ENCODE measurements at regions not wholly inside any gene's neighbourhood (a gene's known extent, or its start where the extent isn't known, plus 50 kb on each side); places are given as distances from the start of the nearest gene placed in this dataset.

DNA sequence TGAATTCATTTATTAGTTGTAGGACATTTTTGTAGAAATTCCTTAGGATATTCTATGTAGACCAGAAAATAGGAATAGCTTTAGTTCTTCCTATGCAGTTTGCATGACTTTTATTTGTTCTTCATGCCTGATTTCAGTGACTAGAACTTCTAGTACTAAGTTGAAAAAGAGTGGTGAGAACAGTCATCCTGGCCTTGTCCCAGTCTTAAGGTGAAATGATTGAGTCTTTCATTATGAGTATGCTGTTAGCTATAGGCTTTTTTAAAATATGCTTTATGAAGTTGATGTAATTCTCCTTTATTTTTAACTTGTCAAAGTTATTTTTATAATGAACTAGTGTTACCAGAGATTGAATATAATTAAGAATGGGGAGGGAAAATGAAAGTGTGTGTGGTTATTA, 690.1 kb upstream of the KLHL1 start:
- TF ChIP-seq, protein P1, sequence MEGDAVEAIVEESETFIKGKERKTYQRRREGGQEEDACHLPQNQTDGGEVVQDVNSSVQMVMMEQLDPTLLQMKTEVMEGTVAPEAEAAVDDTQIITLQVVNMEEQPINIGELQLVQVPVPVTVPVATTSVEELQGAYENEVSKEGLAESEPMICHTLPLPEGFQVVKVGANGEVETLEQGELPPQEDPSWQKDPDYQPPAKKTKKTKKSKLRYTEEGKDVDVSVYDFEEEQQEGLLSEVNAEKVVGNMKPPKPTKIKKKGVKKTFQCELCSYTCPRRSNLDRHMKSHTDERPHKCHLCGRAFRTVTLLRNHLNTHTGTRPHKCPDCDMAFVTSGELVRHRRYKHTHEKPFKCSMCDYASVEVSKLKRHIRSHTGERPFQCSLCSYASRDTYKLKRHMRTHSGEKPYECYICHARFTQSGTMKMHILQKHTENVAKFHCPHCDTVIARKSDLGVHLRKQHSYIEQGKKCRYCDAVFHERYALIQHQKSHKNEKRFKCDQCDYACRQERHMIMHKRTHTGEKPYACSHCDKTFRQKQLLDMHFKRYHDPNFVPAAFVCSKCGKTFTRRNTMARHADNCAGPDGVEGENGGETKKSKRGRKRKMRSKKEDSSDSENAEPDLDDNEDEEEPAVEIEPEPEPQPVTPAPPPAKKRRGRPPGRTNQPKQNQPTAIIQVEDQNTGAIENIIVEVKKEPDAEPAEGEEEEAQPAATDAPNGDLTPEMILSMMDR (IDR thresholded peaks at IDR 0.05), result no peak
- Histone ChIP-seq H3K4me3 (no peak overlapping the region), H3K4me1 (no peaks in the 10 kb centered on the region), H3K36me3 (no peaks in the 10 kb centered on the region), H3K9me3 (no peaks in the 10 kb centered on the region), H3K27ac (no peak overlapping the region), H3K27me3 (no peaks in the 10 kb centered on the region)
- ATAC-seq (no peak), DNase-seq (no peak)
- intact Hi-C loops (cut with DNase I), result no loop called here

DNA sequence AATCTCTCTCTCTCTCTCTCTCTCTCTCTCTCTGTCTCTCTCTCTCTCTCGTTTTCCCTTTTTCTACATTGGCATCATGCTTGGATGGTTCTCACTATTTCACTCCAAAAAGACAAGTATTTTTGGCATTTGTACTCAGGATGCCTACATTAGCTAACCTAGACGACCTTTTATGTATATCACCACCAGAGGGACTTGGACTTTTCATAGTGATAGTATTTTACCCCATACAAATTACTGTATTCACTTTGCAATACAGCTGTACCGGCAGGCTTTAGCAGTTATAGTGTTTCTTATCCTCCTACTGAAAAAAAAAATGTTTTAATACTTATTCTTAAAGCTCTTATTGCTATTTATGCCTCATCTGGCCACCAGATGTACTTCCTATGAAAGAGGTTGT, 687.2 kb upstream of the KLHL1 start:
- TF ChIP-seq, protein P1 (IDR thresholded peaks at IDR 0.05), result no peak
- H3K4me1 ChIP-seq, result no peaks in the 10 kb centered on the region
- 45 to 52% methylated on average over 3 of the region's 3 CpGs for WGBS, 2 donors
- DNase-seq (no peak), ATAC-seq (no peak)
- no peak overlapping the region for H3K27ac ChIP-seq
- intact Hi-C loops (cut with DNase I), result no loop called here
- no peaks in the 10 kb centered on the region for H3K27me3 ChIP-seq
- H3K36me3 ChIP-seq, result no peaks in the 10 kb centered on the region
- H3K9me3 ChIP-seq, result no peaks in the 10 kb centered on the region
- H3K4me3 ChIP-seq, result no peak overlapping the region

DNA sequence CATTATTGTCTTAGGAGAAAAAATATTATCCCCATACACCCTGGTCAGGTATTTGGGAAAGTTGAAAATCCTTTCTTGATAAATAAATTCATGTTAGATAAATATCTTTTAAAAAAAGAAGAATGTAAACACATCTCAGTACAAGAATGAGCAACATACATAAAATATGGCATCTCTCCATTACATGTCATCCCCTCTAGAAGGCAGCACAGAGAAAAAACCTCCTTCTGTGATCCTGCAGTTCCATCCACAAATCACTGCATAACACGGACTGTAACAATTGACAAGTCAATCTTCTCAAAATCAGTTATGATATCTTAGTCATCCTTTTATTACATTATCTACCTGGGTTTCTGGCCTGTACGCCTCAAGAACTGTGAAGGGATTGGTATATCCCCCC, 683.9 kb upstream of the KLHL1 start:
- no peak for DNase-seq
- TF ChIP-seq, protein P1 (IDR thresholded peaks at IDR 0.05), result no peak
- no peaks in the 10 kb centered on the region for H3K9me3 ChIP-seq
- H3K27me3 ChIP-seq, result no peaks in the 10 kb centered on the region
- no peaks in the 10 kb centered on the region for H3K36me3 ChIP-seq
- ATAC-seq, result no peak
- H3K27ac ChIP-seq, result no peak overlapping the region
- H3K4me3 ChIP-seq, result no peak overlapping the region
- intact Hi-C loops (cut with DNase I), result no loop called here
- 79 to 83% methylated on average over 2 of the region's 2 CpGs for WGBS, 2 donors
- H3K4me1 ChIP-seq, result no peaks in the 10 kb centered on the region

DNA sequence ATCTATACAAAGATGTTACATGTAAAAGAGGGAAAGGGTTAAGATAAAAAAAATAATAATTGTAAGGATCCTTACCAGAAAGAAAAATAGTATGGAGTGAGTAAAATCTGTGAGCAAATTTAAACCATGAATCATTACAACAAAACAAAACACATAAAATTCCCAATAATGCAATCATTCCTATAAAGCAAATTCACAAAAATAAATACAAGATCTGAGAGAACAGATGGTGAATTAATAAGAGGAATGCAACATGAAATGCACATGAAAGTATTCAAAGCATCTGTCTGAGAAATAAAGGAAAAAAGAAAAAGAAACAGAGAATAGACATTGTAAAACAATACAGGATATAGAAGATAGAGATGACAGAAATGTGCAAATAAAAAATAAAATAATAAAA, 681.5 kb upstream of the KLHL1 start:
- TF ChIP-seq, protein P1 (IDR thresholded peaks at IDR 0.05), result no peak
- H3K4me3 ChIP-seq, result no peak overlapping the region
- H3K27ac ChIP-seq, result no peak overlapping the region
- DNase-seq (no peak), ATAC-seq (no peak)
- intact Hi-C loops (cut with DNase I), result no loop called here
- H3K4me1 ChIP-seq, result no peaks in the 10 kb centered on the region
- no peaks in the 10 kb centered on the region for H3K36me3 ChIP-seq
- no peaks in the 10 kb centered on the region for H3K9me3 ChIP-seq
- H3K27me3 ChIP-seq, result no peaks in the 10 kb centered on the region

DNA sequence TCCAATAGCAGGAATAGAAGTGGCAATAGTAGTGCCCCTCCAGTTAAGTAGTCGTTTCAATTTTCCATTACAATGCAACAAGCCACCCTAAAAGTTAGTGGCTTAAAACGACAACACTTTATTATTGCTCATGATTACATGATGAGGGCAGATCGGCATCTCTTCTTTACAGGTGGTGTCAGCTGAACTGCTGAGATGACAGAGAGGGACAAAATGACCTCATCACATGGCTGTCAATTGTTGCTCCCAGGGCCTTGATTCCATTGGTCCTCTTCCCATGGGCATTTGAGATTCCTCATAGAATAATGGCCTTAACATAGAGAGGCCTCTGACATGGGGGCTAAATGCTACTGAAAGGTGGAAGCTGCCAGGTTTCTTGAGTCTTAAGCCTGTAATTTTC, 679.8 kb upstream of the KLHL1 start:
- no peaks in the 10 kb centered on the region for H3K36me3 ChIP-seq
- intact Hi-C loops (cut with DNase I), result no loop called here
- no peak overlapping the region for H3K4me3 ChIP-seq
- WGBS, 2 donors, result 65 to 78% methylated on average over 3 of the region's 3 CpGs
- TF ChIP-seq, protein P1 (IDR thresholded peaks at IDR 0.05), result no peak
- ATAC-seq (no peak), DNase-seq (no peak)
- no peak overlapping the region for H3K27ac ChIP-seq
- no peaks in the 10 kb centered on the region for H3K27me3 ChIP-seq
- H3K9me3 ChIP-seq, result no peaks in the 10 kb centered on the region
- H3K4me1 ChIP-seq, result no peaks in the 10 kb centered on the region
